ENCODE measurements at regions not wholly inside any gene's neighbourhood (a gene's known extent, or its start where the extent isn't known, plus 50 kb on each side); places are given as distances from the start of the nearest gene placed in this dataset.

DNA sequence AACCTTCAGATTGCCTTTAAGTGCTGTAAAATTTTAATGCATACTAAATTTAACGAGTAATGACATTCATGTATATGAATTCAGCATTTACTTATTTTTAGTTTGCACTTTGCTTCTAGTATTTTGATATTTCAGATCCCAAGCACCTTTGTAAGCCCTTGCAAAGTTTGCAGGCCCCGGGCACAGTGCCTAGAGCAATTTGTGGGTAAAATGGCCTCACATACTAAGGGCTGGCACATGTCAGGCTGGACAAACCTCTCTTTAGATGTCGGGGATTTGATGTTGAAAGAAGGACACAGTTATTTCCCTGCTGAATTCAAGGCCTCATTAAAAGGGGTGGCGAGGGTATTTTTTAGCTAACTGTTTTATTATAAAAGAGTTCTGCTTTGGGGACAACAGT is 270.3 kb upstream of the HABP2 start:
- CTCF ChIA-PET, result interaction anchor here (1.2 kb wide), 1 partner anchor 66 kb away, joined by 3 read pairs; no protein-coding TSS in a partner anchor
- no peak for TF ChIP-seq HOXA7 (CRISPR knock-in tag; IDR thresholded peaks at IDR 0.05; ENCODE audit: borderline replicate concordance)
- TF ChIP-seq ZNF514 (tag by site-specific recombination; IDR thresholded peaks at IDR 0.05), result no peak
- no peak for TF ChIP-seq KLF1 (tag by site-specific recombination; IDR thresholded peaks at IDR 0.05)
- no peak for TF ChIP-seq ZNF174 (tag by site-specific recombination; IDR thresholded peaks at IDR 0.05)
- TF ChIP-seq, protein P1, sequence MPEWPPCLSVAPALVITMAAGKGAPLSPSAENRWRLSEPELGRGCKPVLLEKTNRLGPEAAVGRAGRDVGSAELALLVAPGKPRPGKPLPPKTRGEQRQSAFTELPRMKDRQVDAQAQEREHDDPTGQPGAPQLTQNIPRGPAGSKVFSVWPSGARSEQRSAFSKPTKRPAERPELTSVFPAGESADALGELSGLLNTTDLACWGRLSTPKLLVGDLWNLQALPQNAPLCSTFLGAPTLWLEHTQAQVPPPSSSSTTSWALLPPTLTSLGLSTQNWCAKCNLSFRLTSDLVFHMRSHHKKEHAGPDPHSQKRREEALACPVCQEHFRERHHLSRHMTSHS (tag by site-specific recombination; IDR thresholded peaks at IDR 0.05), result no peak
- POLR2A ChIA-PET, result no interaction called here

GRCh38 chr10:113283189-113283588 is 269.7 kb upstream of the HABP2 start:
- no peaks in the 10 kb centered on the region for H3K9me3 ChIP-seq (ENCODE audit: control insufficient read depth, insufficient read depth, low read depth, low read length)
- H3K4me1 ChIP-seq (ENCODE audit: control insufficient read depth, insufficient read depth, low read length), result no peaks in the 10 kb centered on the region
- ChIA-PET POLR2A (no interaction called here), CTCF (interaction anchor here (1.2 kb wide), 1 partner anchor 66 kb away, joined by 3 read pairs; no protein-coding TSS in a partner anchor)
- H3K36me3 ChIP-seq (ENCODE audit: control insufficient read depth in 2 of 2, insufficient read depth in 1 of 2, low read length in 2 of 2), result no peaks in the 10 kb centered on the region
- TF ChIP-seq CTCF (tag by site-specific recombination; IDR thresholded peaks at IDR 0.05), result 0 out of 2 replicates have a peak, but pooled peaks have one; percentile 18
- TF ChIP-seq, protein P2, sequence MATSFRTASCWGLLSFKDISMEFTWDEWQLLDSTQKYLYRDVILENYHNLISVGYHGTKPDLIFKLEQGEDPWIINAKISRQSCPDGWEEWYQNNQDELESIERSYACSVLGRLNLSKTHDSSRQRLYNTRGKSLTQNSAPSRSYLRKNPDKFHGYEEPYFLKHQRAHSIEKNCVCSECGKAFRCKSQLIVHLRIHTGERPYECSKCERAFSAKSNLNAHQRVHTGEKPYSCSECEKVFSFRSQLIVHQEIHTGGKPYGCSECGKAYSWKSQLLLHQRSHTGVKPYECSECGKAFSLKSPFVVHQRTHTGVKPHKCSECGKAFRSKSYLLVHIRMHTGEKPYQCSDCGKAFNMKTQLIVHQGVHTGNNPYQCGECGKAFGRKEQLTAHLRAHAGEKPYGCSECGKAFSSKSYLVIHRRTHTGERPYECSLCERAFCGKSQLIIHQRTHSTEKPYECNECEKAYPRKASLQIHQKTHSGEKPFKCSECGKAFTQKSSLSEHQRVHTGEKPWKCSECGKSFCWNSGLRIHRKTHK (tag by site-specific recombination; IDR thresholded peaks at IDR 0.05), result no peak
- TF ChIP-seq, protein P3, sequence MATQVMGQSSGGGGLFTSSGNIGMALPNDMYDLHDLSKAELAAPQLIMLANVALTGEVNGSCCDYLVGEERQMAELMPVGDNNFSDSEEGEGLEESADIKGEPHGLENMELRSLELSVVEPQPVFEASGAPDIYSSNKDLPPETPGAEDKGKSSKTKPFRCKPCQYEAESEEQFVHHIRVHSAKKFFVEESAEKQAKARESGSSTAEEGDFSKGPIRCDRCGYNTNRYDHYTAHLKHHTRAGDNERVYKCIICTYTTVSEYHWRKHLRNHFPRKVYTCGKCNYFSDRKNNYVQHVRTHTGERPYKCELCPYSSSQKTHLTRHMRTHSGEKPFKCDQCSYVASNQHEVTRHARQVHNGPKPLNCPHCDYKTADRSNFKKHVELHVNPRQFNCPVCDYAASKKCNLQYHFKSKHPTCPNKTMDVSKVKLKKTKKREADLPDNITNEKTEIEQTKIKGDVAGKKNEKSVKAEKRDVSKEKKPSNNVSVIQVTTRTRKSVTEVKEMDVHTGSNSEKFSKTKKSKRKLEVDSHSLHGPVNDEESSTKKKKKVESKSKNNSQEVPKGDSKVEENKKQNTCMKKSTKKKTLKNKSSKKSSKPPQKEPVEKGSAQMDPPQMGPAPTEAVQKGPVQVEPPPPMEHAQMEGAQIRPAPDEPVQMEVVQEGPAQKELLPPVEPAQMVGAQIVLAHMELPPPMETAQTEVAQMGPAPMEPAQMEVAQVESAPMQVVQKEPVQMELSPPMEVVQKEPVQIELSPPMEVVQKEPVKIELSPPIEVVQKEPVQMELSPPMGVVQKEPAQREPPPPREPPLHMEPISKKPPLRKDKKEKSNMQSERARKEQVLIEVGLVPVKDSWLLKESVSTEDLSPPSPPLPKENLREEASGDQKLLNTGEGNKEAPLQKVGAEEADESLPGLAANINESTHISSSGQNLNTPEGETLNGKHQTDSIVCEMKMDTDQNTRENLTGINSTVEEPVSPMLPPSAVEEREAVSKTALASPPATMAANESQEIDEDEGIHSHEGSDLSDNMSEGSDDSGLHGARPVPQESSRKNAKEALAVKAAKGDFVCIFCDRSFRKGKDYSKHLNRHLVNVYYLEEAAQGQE (tag by site-specific recombination; IDR thresholded peaks at IDR 0.05), result no peak
- no peak overlapping the region for H3K27ac ChIP-seq (ENCODE audit: extremely low read depth, low read depth, low read length)
- H3K4me3 ChIP-seq (ENCODE audit: low read depth, low read length), result no peak overlapping the region

More for the DNA sequence above, 270.3 kb upstream of the HABP2 start:
- Histone ChIP-seq H3K4me3 (ENCODE audit: low read depth, low read length) (no peak overlapping the region), H3K9me3 (ENCODE audit: control insufficient read depth, insufficient read depth, low read depth, low read length) (no peaks in the 10 kb centered on the region), H3K27ac (ENCODE audit: extremely low read depth, low read depth, low read length) (no peak overlapping the region), H3K4me1 (ENCODE audit: control insufficient read depth, insufficient read depth, low read length) (no peaks in the 10 kb centered on the region), H3K36me3 (ENCODE audit: control insufficient read depth in 2 of 2, insufficient read depth in 1 of 2, low read length in 2 of 2) (no peaks in the 10 kb centered on the region)

DNA sequence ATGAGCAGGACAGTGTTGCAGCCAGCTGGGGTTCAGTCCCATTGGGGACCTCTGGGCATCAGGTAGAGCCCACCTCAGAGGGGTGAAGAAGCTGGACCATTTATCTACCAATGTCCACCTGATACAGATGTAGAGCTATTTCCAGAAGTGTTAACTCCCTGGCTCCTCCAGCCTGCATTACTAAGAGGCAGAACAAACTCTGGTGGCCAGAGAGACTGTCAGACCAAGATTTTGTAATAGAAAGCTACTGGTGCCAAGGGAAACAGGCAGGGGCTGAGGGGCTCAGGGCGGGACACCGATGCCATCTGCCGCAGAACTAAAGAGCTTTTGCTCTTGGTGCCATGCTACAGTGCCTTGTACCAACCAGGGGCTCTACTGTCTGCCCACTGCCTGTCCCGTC is 268.2 kb upstream of the HABP2 start:
- POLR2A ChIA-PET, result no interaction called here
- H3K27ac ChIP-seq (ENCODE audit: extremely low read depth, low read depth, low read length), result no peak overlapping the region
- H3K4me3 ChIP-seq (ENCODE audit: low read depth, low read length), result no peak overlapping the region
- CTCF ChIA-PET, result interaction anchor here (0.7 kb wide), 1 partner anchor 185 kb away, joined by 3 read pairs; no protein-coding TSS in a partner anchor
- no peaks in the 10 kb centered on the region for H3K9me3 ChIP-seq (ENCODE audit: control insufficient read depth, insufficient read depth, low read depth, low read length)
- H3K36me3 ChIP-seq (ENCODE audit: control insufficient read depth in 2 of 2, insufficient read depth in 1 of 2, low read length in 2 of 2), result no peaks in the 10 kb centered on the region
- H3K4me1 ChIP-seq (ENCODE audit: control insufficient read depth, insufficient read depth, low read length), result no peaks in the 10 kb centered on the region
- no peak for TF ChIP-seq ZBTB17 (tag by site-specific recombination; IDR thresholded peaks at IDR 0.05)
- no peak for TF ChIP-seq ZNF518A (tag by site-specific recombination; conservative IDR thresholded peaks at IDR 0.05; ENCODE audit: low read depth)
- TF ChIP-seq, protein P4, sequence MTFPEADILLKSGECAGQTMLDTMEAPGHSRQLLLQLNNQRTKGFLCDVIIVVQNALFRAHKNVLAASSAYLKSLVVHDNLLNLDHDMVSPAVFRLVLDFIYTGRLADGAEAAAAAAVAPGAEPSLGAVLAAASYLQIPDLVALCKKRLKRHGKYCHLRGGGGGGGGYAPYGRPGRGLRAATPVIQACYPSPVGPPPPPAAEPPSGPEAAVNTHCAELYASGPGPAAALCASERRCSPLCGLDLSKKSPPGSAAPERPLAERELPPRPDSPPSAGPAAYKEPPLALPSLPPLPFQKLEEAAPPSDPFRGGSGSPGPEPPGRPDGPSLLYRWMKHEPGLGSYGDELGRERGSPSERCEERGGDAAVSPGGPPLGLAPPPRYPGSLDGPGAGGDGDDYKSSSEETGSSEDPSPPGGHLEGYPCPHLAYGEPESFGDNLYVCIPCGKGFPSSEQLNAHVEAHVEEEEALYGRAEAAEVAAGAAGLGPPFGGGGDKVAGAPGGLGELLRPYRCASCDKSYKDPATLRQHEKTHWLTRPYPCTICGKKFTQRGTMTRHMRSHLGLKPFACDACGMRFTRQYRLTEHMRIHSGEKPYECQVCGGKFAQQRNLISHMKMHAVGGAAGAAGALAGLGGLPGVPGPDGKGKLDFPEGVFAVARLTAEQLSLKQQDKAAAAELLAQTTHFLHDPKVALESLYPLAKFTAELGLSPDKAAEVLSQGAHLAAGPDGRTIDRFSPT (tag by site-specific recombination; IDR thresholded peaks at IDR 0.05), result no peak
- no peak for TF ChIP-seq ZNF837 (tag by site-specific recombination; IDR thresholded peaks at IDR 0.05)
- no peak for TF ChIP-seq ZNF248 (tag by site-specific recombination; IDR thresholded peaks at IDR 0.05)
- TF ChIP-seq ZNF776 (tag by site-specific recombination; IDR thresholded peaks at IDR 0.05; ENCODE audit: borderline replicate concordance), result no peak
- no peak for TF ChIP-seq ZNF433 (tag by site-specific recombination; IDR thresholded peaks at IDR 0.05; ENCODE audit: low read depth)

Data from HEK293 (cell line).